WTC11 (cell line): ENCODE measurements at regions not wholly inside any gene's neighbourhood (a gene's known extent, or its start where the extent isn't known, plus 50 kb on each side); places are given as distances from the start of the nearest gene placed in this dataset.

Experiments used
- TF ChIP-seq, protein P1 (sequence below): fragments of 200-600 bp; IDR thresholded peaks from 2 replicates; pipeline ENCODE4 v1.8.0; 2022; ENCODE audit warnings: antibody characterized with exemption
- TF ChIP-seq, protein P2 (sequence below): sonication (generic); formaldehyde crosslinking; IDR thresholded peaks from 2 replicates; pipeline ENCODE4 v1.8.0; 2022; ENCODE audit warnings: mild to moderate bottlenecking, missing genetic modification reagents

DNA sequence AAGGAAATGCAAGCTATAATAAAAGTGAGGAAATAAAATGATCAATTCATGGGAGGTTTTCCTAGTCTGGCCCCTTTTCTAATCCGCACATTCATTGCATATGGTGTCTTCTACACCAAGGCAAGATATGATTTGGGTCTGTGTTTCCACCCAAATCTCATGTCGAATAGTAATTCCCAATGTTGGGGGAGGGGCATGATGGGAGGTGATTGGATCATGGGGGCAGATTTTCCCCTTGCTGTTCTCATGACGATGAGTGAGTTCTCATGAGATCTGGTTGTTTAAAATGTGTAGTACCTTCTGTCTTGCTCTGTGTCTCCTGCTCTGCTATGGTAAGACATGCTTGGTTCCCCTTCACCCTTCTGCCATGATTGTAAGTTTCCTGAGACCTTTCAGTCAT lies 315.4 kb downstream of the CYRIA start:
- TF ChIP-seq, protein P1, sequence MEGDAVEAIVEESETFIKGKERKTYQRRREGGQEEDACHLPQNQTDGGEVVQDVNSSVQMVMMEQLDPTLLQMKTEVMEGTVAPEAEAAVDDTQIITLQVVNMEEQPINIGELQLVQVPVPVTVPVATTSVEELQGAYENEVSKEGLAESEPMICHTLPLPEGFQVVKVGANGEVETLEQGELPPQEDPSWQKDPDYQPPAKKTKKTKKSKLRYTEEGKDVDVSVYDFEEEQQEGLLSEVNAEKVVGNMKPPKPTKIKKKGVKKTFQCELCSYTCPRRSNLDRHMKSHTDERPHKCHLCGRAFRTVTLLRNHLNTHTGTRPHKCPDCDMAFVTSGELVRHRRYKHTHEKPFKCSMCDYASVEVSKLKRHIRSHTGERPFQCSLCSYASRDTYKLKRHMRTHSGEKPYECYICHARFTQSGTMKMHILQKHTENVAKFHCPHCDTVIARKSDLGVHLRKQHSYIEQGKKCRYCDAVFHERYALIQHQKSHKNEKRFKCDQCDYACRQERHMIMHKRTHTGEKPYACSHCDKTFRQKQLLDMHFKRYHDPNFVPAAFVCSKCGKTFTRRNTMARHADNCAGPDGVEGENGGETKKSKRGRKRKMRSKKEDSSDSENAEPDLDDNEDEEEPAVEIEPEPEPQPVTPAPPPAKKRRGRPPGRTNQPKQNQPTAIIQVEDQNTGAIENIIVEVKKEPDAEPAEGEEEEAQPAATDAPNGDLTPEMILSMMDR, result no peak
- TF ChIP-seq, protein P2, sequence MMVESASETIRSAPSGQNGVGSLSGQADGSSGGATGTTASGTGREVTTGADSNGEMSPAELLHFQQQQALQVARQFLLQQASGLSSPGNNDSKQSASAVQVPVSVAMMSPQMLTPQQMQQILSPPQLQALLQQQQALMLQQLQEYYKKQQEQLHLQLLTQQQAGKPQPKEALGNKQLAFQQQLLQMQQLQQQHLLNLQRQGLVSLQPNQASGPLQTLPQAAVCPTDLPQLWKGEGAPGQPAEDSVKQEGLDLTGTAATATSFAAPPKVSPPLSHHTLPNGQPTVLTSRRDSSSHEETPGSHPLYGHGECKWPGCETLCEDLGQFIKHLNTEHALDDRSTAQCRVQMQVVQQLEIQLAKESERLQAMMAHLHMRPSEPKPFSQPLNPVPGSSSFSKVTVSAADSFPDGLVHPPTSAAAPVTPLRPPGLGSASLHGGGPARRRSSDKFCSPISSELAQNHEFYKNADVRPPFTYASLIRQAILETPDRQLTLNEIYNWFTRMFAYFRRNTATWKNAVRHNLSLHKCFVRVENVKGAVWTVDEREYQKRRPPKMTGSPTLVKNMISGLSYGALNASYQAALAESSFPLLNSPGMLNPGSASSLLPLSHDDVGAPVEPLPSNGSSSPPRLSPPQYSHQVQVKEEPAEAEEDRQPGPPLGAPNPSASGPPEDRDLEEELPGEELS, result no peak
